ENCODE measurements at regions not wholly inside any gene's neighbourhood (a gene's known extent, or its start where the extent isn't known, plus 50 kb on each side); places are given as distances from the start of the nearest gene placed in this dataset.

DNA sequence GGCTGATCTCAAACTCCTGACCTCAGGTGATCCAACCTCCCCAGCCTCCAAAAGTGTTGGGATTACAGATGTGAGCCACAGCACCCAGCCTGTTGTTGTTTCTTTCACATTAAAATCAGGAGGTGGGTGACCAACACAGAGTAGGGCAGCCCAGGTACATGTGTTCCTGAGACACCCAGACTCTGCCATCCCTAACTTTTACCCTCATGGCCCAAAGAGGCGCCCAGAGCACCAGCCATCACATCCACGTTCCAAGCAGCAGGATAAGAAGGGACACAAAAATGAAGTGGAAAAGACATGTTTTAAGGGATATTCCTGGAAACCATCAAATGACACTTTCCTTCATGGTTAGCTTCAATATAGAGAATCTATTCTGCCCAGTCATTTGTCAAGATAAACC is 159.6 kb upstream of the KLF6 start:
- H3K4me1 Mint-ChIP-seq (ENCODE audit: unreplicated experiment), result peaks cover 1% of the 10 kb centered on the region
- H3K4me3 Mint-ChIP-seq (ENCODE audit: unreplicated experiment), result no peak overlapping the region
- peak; percentile 11 for DNase-seq (ENCODE audit: extremely low spot score, unreplicated experiment)
- H3K36me3 Mint-ChIP-seq (ENCODE audit: unreplicated experiment), result no peaks in the 10 kb centered on the region
- H3K27me3 Mint-ChIP-seq (ENCODE audit: unreplicated experiment), result no peaks in the 10 kb centered on the region
- no peak for TF ChIP-seq CTCF (IDR thresholded peaks at IDR 0.05)
- no peaks in the 10 kb centered on the region for H3K9me3 Mint-ChIP-seq (ENCODE audit: unreplicated experiment)
- H3K27ac Mint-ChIP-seq (ENCODE audit: unreplicated experiment), result no peak overlapping the region

GRCh38 chr10:3943695-3944257 is 158.8 kb upstream of the KLF6 start:
- no peaks in the 10 kb centered on the region for H3K9me3 Mint-ChIP-seq (ENCODE audit: unreplicated experiment)
- H3K36me3 Mint-ChIP-seq (ENCODE audit: unreplicated experiment), result no peaks in the 10 kb centered on the region
- H3K27me3 Mint-ChIP-seq (ENCODE audit: unreplicated experiment), result no peaks in the 10 kb centered on the region
- TF ChIP-seq CTCF (IDR thresholded peaks at IDR 0.05), result no peak
- H3K4me3 Mint-ChIP-seq (ENCODE audit: unreplicated experiment), result no peak overlapping the region
- H3K4me1 Mint-ChIP-seq (ENCODE audit: unreplicated experiment), result no peaks in the 10 kb centered on the region
- no peak overlapping the region for H3K27ac Mint-ChIP-seq (ENCODE audit: unreplicated experiment)
- DNase-seq (ENCODE audit: extremely low spot score, unreplicated experiment), result peak; percentile 51

DNA sequence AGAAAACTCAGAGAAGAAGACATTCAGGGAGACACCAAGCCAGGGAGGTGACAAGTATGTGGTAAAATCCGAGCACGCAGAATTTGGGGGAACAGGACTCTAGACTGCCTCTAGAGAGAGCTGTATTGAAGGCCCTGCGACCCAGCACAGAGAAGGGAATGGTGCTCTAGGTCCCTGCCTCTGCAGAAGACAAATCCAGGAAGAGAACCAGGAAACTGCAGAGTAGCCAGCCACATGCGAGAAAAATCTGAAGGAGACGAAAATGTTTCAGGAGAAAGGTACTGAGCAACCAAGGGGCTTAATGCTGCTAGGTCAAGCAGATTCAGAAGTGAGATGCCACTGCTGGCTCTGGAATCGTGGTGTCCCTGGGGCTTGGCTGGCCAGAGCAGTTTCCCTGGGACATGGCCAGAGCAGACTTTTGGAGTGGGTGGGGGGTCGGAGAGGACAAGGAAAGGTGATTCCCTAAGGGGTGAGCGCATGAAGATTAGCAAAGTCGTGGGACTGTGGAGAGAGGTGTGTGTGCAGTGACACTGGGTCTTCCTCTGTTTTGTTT is 158.0 kb upstream of the KLF6 start:
- no peaks in the 10 kb centered on the region for H3K9me3 Mint-ChIP-seq (ENCODE audit: unreplicated experiment)
- H3K4me1 Mint-ChIP-seq (ENCODE audit: unreplicated experiment), result no peaks in the 10 kb centered on the region
- no peak overlapping the region for H3K4me3 Mint-ChIP-seq (ENCODE audit: unreplicated experiment)
- no peak for DNase-seq (ENCODE audit: extremely low spot score, unreplicated experiment)
- no peaks in the 10 kb centered on the region for H3K27me3 Mint-ChIP-seq (ENCODE audit: unreplicated experiment)
- no peak overlapping the region for H3K27ac Mint-ChIP-seq (ENCODE audit: unreplicated experiment)
- H3K36me3 Mint-ChIP-seq (ENCODE audit: unreplicated experiment), result no peaks in the 10 kb centered on the region
- no peak for TF ChIP-seq CTCF (IDR thresholded peaks at IDR 0.05)

GRCh38 chr10:3941676-3942075 is 156.7 kb upstream of the KLF6 start:
- no peaks in the 10 kb centered on the region for H3K27me3 Mint-ChIP-seq (ENCODE audit: unreplicated experiment)
- H3K9me3 Mint-ChIP-seq (ENCODE audit: unreplicated experiment), result no peaks in the 10 kb centered on the region
- H3K4me1 Mint-ChIP-seq (ENCODE audit: unreplicated experiment), result no peaks in the 10 kb centered on the region
- no peak overlapping the region for H3K27ac Mint-ChIP-seq (ENCODE audit: unreplicated experiment)
- TF ChIP-seq CTCF (IDR thresholded peaks at IDR 0.05), result no peak
- no peak overlapping the region for H3K4me3 Mint-ChIP-seq (ENCODE audit: unreplicated experiment)
- H3K36me3 Mint-ChIP-seq (ENCODE audit: unreplicated experiment), result no peaks in the 10 kb centered on the region
- DNase-seq (ENCODE audit: extremely low spot score, unreplicated experiment), result peak; percentile 38

DNA sequence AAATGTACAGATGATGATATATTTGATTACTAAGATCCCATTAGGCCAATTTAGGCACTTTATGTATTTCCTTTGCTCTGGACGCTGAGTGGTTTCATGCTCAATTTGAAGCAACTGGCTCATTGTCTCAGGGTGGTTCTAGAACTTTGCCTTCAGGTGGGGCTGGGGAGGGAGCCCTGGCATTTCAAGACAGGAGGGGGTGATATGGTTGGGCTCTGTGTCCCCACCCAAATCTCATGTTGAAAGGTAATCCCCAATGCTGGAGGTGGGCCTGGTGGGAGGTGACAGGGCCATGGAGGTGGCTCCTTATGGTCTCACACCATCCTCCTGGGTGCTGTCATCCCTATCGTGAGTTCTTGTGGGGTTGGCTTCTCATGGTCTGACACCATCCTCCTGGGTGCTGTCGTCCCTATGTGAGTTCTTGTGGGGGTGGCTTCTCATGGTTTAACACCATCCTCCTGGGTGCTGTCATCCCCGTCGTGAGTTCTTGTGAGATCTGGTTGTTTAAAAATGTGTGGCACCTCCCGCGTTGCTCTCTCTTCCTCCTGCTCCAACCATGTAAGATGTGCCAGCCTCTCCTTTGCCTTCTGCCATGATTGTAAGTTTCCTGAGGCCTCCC is 151.5 kb upstream of the KLF6 start:
- TF ChIP-seq CTCF (IDR thresholded peaks at IDR 0.05), result no peak
- Mint-ChIP-seq H3K4me3 (ENCODE audit: unreplicated experiment) (no peak overlapping the region), H3K9me3 (ENCODE audit: unreplicated experiment) (no peaks in the 10 kb centered on the region), H3K36me3 (ENCODE audit: unreplicated experiment) (no peaks in the 10 kb centered on the region), H3K27ac (ENCODE audit: unreplicated experiment) (no peak overlapping the region), H3K4me1 (ENCODE audit: unreplicated experiment) (peaks cover 19% of the 10 kb centered on the region), H3K27me3 (ENCODE audit: unreplicated experiment) (no peaks in the 10 kb centered on the region)
- DNase-seq (ENCODE audit: extremely low spot score, unreplicated experiment), result no peak

Data from osteocyte (in vitro differentiated cells).